IPS DF 4.7 (cell line): ENCODE measurements at regions not wholly inside any gene's neighbourhood (a gene's known extent, or its start where the extent isn't known, plus 50 kb on each side); places are given as distances from the start of the nearest gene placed in this dataset.

Experiments used
- DNase-seq: peaks from one replicate; pipeline ENCODE4 v3.0.0-alpha.2; 2013; ENCODE audit warnings: low spot score; ENCODE audit errors: extremely low read depth

DNA sequence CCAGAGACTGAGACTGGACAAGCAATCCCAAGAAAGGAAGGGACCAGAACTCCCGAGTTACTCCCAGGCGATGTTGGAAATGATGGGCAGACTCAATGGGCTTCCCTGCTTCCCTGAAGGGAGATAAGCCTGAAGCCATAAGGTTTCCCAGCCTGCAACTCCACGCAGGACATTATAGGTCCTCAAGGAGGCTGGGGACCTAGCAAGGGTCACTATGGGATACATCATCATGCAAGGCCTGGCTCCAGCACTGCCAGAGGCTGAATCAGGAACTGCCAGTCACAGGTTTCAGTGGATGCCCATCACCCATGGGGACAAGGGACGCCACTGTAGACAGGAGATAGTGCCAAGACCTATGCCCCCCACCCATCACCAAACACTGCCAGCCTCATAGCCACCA lies 338.7 kb downstream of the IRS2 start:
- no peak for DNase-seq

DNA sequence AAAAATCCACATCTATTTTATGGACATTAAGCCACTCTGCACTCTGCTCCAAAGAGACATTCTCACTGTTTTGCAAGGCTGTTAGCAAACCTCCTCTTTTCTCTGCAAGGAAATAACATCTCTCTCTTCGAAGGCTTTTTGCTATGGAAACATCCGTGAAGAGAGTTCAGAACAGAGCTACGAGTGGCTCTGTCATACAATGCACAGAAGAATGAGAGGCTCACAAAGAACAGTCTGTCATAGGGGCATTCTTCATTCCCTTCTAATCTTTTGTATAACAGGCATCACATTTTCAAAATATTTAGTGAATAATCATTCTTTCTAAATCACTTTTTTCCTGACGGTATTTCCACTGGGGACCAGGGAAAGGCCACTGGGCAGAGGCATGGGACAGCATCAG lies 346.1 kb downstream of the IRS2 start:
- no peak for DNase-seq

DNA sequence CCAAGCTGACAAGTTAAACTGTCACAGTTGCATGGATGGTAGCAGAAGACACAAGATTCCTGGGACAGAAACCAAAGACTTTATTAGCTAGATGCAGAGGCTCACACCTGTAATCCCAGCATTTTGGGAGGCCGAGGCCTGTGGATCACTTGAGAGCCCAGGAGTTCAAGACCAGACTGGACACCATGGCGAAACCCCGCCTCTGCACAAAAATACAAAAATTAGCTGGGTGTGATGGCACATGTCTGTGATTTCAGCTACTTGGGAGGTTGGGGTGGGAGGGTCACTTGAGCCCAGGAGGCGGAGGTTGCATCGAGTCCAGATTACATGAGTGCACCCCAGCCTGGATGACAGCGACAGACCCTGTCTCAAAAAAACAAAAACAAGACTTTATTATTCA lies 346.6 kb downstream of the IRS2 start:
- no peak for DNase-seq

DNA sequence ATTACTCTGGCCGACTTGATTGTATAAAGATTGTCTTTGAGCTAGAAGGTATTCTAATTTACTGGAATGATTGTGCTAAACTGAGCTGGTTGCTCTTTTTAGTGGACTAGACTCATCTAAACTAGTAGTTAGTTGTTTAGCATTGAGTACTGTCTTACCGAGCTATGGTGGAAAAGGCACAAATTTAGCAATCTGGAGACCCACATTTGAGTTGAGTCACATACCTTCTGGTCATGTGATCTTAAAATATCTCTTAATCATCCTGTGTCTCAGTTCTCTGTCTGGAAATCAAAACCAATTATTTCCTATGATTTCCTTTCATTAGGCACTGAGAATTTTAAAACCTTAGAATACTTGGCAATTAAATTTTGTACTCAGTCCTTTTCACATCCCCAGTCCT lies 349.5 kb downstream of the IRS2 start:
- DNase-seq = no peak

DNA sequence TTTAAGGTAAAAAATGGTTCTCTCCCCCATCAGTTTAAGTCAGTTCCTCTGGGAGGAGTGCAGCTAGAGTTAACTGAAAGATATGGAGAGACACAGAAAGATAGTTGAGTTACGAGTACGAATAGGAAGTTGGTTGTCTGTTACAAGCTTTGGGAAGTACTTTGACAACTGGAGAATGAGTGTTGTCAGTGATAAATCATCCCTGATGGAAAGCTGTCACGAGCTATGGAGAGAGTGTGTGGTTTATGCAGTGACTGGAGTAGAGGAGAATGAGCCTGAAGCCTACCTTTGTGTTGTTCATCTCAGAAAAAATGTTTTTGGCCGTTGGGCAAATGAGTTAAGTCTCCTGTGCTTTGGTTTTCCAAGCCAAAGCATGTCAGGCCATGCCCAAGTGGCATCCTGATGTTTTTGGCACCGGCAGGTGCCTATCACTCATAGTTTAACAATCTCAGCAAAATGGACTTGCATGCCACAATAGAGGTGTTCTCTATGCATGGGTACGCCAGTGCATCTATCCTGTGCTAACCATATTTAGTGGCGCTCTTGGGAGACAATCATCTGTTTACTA lies 350.2 kb downstream of the IRS2 start:
- no peak for DNase-seq

DNA sequence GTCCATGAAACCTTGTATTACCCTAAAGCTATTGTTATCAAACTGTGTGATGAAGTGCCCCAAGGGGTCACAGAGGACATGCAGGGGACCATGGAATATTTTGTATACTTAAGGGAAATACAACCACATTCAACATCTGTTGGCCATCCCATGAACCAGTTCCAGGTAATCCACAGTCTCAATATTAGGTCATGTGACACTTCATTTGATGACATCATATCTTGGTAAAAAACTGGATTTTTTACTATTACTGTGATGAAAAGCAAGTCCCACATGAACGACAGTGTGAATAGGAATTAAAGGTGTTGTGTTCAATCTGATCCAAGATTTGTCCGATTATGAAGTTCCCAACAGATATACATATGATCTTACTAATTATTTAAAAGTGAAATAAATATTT lies 355.2 kb downstream of the IRS2 start:
- DNase-seq = no peak

DNA sequence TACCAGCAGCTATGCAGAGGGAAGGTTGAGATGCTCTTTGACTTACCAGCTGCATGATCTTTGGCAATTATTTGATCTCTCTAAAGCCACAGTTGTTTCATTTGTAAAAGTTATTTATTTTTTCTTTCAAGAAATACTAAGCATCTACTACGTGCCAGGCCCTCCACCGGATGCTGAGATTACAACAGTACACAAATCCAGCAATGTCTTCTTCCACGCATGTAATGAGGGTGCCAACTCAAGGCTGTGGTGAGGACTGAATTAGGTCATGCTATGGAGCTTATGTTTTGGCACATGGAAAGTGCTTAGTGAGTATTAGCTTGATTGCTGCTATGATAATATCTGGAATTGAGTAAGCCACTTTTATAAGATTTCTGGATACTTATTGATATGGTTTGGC lies 358.2 kb downstream of the IRS2 start:
- no peak for DNase-seq

DNA sequence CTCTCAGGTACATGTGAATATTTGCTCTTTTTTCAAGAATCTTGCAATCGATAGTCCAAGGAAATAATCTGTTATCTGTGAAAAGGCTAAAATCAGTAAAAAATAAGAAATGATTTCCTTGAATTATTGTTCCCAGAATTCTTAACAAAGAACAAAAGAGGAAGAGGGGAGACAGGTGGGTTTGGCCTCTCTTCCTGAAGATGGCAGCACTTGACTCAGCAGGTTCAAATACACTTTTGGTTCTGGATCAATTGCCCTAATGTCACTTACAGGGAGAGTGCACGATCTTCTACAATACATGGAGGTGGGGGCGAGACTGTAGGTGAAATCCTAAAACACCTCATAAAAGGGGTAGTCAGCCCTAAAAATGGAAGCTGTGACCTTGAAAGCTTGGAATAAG lies 358.7 kb downstream of the IRS2 start:
- DNase-seq = no peak

DNA sequence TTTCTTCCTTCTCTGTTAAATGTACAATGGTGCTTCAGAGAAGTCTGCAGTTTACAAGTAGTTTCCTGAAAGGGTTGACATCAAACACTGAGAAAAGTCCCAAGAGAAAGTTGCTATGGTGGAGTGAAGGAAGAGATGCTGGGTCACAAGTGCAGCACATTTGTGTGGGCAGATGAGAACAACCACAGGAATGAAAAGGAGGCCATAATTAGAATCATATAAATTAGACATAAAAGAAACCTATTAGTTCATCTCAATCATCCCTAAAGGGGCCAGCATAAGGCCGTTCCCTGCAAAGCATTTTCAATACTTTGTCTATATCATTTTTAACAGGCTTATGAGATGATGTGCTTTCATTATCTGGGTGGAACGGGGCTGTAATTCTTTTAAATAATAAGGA lies 359.2 kb downstream of the IRS2 start:
- no peak for DNase-seq

DNA sequence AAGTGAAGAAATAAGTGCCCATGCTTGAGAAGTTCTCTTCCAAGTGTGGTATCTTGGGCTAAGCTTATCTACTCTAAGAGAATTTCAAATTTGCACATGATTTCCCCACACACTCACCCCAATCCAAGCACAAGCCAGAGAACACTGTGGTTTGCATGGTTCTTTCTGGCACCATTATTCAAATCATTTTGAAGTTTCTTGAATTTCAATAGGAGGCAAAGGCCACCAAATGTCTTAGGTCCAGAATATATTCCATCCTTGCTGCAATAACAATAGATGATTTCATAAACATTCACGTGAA lies 359.7 kb downstream of the IRS2 start:
- DNase-seq = no peak

DNA sequence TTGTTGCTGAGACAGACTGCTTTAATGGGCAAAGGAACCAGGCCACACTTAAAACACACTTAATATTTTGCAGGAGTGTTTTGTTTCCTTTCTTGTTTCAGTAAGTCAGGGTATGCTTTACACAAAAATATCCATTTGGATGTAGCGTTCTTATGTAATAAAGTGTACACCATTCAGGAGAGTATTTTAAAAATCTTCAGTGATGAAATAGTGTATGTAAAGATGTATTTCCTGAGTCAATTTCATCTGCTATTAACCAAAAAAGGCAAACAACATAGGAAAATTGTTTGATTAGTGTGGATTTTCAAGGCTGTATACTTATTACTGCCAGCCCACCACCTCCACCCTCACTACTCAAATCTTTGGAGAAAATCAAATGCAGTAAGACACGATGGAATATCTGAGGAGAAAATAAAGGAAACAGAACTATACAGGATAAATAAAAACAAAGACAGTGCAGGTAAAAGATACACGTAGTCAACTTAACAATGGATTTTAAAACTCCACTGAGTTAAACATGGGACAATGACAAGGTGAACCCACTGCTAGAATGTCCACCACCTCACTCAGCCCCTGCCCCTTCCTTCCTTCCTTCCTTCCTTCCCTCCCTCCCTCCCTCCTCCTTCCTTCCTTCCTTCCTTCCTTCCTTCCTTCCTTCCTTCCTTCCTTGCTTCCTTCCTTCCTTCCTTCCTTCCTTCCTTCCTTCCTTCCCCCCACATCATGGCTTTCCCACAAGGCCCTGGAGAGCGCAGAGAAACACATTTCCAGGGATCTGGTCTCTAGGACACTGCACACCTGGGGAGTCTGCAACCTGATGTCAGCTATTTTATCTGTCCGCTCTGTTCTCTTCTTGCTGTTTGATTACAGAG lies 360.3 kb downstream of the IRS2 start:
- no peak for DNase-seq

DNA sequence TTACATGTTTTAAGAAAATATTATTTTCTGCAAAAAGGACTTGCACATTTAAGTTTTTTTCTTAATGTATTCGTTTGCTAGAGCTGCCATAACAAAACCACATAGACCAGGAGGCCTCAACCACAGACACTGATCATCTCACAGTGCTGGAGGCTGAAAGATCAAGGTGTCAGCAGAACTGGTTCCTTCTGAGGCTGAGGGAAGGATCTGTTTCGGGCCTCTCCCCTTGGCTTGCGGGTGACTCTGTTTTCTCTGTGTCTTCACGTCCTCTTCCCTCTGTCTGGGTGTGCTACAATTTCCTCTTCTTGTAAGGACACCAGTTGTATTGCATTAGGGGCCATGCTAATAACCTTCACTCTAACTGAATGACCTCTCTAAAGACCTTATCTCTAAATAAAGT lies 364.2 kb downstream of the IRS2 start:
- DNase-seq = no peak

DNA sequence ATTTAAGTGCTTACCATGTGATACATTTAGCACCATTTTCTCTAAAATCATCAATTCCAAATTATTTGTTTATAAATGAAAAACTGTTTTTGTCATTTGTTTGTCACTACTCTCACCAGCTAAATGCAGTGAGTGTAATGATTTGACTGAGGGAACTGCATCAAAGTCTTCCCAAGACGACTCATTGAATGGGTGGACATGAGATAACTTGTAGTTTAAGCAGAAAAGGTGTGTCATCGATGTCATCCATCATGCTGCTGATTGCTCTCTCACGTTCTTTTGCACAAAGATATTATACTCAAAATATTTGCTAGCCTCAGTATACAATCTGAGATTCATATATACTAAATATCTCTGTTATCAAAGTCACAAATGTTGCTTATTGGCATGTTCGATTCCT lies 366.5 kb downstream of the IRS2 start:
- no peak for DNase-seq

DNA sequence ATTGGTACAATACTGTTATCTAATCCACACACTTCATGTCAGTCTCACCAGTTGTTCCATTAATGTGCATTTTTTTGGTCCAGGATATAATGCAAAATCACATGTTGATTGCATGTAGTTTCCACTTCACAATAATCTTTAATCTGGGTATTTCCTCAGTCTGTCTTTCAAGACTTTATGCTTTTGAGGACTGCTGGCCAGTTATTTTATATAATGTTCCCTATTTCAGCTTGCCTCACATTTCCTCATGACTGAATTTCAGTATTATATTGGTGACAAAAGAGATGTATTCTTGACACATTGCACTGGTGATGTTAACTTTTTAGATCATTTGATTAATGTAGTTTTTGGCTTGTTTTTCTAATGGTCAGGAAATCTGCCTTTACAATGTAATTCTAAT lies 368.3 kb downstream of the IRS2 start:
- DNase-seq = no peak

DNA sequence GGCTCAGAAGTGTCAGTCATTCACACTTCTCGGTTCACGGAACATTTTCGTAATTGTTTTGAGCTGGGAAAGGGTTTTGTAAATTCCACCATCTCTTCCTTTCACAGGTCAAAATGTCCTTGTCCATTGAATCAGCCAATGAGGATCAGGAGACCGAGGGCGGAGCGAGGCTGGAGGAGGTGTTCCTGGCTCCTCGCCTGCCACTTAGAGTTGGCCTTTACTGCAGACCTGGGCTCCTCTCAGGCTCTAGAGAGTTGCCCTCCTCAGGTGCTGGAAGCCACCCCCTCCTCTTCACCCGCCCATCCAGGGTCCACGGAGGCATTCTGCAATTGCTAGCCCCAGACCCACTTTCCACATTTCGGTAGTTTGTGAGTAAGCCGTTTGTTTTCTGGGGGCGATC lies 370.4 kb downstream of the IRS2 start:
- DNase-seq = no peak

DNA sequence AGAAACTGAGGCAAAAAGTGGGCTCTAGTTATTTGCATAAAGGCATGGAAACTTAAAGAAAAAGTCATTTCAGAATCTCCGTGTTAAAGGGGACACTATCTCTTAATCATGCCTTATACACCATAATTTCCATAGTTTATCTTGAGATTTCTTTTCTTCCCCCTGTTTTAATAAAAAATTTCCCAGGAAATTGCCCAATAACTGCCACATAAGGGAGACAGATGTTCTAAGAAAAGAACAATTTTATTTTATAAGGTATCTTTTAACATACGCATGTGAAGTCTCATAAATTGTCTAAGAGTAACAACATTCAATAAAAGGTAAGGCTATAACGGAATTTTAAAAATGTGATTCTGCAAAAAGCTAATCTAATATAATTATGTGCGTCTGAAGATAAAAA lies 371.3 kb downstream of the IRS2 start:
- no peak for DNase-seq

DNA sequence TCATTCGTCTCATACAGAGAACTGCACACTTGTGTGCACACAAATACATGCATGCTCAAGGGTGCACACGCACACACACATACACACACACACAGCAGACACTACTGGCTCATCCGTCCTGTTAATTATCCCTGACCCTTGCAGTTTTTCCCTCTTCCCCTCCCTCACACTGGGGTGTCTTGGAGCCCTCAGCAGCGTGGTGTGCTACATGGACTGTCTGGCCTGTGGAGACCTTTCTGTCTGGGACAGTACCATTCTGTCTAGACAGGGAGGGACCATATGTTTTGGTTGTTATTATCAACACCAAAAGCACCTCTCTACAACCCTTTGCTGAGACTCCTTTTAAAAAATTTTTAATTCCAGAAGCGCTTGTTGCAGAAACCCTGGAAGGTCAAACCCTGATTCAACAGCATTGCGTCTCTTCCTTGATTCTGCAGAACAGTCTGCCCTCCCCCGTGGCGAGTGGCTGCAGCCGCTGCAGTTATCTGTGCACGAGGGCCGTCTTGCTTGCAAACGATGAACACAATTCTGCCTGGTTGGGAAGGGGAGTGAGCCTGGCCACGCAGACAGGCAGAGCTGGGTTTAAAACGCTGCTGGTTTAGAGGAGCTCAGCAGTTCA lies 374.0 kb downstream of the IRS2 start:
- DNase-seq = no peak

DNA sequence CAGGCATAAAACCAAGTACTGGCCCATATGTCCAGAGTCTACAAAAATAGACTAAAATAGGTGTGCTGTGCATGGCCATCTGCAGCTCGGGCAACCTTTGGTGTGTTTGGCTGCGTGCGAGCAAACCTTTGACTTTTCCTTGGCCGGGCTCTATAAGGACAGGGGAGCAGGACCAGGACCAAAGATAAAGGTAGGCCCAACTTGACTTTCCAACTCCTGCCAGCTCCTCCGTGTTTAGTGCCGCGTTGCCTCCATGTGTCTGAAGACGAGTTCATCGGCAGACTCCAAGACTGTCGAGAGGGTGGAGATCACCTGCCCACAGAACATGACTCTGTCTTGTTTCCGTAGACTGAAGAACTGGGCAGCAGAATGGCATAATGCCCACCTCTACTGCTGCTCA lies 375.5 kb downstream of the IRS2 start:
- DNase-seq = no peak

DNA sequence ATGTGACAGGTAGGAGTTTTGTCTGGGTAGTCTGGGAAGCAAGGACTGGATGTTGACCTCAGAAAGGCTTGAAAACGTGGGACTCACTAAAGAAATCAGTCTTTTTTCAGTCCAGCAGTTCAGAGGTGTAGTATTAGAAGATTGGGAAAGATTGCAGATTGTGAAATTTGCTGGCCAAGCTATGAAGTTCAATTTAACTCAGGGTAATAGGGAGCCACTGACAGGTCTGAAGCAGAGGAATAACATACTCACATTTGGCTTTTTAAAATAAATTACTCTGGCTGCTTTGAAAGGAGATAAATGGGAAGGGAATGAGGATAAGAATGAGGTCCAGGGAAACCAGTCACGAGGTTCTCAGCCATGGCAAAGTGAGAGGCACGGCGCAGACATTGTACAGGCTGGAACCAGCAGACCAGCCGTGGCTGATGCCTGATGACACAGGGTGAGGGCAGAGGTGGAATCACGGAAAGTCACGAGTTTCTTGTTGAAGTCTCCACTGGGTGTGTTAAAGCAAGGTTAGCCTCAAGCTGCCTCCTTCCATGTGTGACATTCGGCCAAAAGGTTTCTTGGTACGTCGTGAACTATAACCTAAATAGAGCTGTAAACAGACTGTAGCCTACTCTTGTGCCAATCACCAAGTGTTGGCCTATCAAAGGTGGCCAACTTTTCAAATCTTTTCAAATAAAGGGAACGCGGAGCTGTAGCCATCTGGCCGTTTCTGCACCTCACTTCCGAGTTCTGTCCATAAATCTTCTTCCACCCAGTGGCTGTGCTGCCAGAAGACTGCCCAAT lies 377.6 kb downstream of the IRS2 start:
- DNase-seq = no peak

DNA sequence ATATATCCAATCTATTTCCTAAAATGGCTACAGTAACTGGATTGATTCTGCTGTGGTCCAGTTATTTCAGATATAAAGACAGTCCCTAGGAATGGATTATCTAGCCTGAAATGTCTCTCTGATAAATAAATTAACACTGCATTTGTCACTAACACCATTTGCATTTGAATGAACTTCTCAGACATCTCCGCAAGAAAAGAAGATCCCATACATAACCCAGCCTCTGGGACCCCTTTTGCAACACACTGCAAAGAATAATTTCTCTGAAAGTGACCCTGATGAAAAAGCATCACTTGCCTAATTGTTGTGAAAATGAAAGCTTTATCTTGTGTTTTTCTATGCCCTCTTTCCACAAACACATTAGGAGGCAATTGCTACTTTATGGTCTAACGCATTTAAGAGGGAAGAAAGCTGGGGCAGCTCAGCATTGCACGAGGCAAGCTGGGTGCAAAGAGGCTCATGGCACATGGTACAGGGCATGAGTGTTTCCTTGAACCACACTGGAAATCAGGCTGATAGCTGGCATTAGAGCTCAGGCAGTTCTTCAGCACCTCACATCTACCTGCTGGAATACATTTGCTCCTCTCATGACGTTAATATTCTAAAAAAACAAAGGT lies 379.9 kb downstream of the IRS2 start:
- DNase-seq = no peak

DNA sequence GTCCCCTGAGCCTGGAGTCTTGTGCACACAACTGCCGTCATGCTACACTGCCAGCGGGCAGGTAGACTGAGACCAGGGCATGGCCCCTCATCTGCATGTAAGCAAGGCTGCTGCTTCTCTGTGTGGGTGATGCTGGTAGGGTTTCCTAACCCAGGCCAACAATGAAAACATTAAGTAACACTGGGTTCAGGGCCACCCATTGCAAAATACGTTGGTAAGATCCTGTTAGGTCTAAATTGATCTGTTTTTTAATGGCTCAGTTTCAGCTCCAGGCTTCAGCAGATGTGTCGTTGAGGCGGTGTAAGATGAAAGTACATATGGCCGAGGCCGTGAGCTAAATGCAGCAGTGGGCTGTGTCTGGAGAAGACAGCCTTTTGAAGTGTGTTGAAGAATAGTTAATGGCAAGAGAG lies 383.4 kb downstream of the IRS2 start:
- no peak for DNase-seq

DNA sequence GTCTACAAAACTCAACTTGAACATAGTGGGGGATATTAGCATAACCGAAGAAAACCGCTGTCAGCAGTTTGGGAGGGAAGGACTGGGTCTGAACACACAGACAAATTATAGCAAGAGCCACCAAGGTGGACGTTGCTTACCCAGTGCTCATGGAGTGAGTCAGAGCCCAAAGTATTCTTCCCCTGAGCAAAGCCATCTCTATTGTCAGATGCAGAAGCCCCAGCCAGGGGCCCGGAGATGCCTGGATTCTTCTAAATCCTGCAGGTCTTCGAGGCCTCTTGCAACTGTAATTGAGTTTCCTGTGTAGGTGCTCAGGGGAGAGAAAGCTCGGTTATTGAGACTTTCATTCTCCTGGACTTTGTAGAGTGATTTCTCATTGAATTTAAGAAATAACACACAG lies 384.5 kb downstream of the IRS2 start:
- no peak for DNase-seq
